HL-60/S4 treated with retinoic acid at 250 ng/mL for 4 days and 3 days (cell line): ENCODE measurements at regions not wholly inside any gene's neighbourhood (a gene's known extent, or its start where the extent isn't known, plus 50 kb on each side); places are given as distances from the start of the nearest gene placed in this dataset.

Experiments
- in situ Hi-C: fragments of 300-500 bp; cut with MboI; formaldehyde crosslinking; loops from 2 replicates; pipeline ENCODE4 v1.7.0; 2022; ENCODE audit warnings: low sequenced_read_pairs

GRCh38 chr3:193844472-193844871, 251.5 kb downstream of the OPA1 start:
- in situ Hi-C loops = no loop called here

DNA sequence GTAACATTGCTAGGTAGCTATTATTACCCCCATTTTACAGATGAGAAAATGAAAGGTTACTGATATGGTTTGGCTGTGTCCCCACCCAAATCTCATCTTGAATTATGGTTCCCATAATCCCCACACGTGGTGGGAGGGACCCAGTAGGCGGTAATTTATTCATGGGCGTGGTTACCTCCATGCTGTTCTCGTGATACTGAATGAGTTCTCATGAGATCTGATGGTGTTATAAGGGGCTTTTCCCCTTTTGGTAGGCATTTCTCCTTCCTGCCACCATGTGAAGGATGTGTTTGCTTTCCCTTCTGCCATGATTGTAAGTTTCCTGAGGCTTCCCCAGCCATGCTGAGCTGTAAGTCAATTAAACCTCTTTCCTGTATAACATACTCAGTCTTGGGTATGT, 252.1 kb downstream of the OPA1 start:
- in situ Hi-C loops = no loop called here

DNA sequence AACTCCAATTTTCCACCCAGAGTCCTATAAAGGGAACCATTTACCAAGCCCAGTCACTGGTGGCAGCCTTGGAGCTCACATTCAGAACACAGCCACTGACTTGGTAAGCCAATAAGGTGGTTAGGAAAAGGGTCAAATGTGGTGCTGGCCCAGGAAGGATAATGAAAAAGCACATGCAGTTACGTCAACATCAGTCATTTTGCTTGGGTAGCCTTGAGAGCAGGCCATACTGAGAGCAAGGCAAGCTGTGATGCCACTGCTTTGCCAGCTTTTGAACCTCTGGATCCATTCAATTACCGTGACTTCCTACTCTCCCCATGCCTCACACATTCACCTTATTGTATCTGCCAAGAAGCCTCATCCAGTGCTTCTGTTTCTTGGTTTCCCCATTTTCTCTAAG, 253.6 kb downstream of the OPA1 start:
- in situ Hi-C loops = no loop called here

DNA sequence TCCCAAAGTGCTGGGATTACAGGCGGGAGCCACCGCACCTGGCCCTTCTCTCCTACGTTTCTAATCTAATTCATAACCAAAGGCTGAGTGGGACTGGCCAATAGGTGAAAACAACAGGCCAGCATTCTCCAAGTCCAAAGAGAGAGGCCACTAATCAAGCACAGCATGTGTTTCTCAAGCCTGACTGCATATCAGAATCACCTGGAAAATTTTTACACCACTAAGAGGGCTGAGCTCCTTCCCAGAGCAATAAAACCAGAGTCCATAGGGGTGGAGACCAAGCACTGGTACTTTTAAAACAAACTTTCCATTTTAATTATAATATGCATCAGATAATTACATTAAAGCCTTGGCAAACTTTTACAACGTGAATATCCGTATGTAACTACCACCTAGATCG, 254.4 kb downstream of the OPA1 start:
- in situ Hi-C loops = no loop called here

DNA sequence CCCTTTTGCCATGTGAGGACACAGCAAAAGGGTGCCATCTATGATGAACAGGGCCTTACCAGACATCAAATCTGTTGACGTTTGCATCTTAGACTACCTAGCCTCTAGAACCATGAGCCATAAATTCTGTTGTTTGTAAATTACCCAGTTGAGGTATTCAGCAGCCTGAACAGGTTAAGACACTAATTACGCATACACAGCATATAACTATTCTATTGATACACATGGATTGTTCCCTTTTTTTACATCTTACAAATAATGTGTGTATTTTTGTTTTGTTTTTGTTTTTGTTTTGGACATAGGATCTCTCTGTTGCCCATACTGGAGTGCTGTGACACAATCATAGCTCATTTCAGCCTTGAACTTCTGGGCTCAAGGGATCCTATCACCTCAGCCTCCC, 255.5 kb downstream of the OPA1 start:
- in situ Hi-C loops = no loop called here

- in situ Hi-C loops = no loop called here
Observed at GRCh38 chr3:193850084-193850619, 257.1 kb downstream of the OPA1 start.

DNA sequence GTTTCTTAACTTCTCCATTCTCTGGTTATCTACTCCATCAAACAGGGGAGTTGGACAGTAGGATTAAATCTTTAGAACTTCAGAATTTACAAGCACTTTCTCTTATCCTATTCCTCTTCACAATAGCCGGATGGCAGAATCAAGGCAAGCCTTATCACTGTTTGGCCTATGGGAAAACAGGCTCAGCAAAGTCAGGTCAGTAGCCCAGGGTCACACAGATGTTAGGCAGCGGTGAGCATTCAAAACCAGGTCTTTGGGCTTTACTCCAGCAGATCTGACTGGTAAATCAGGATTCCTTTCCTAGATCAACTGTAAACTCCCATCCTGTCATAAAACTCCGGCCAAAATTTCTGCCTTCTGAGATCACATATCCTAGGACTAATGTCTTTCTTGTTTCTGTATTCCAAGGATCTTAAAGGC, 258.4 kb downstream of the OPA1 start:
- in situ Hi-C loops = no loop called here

- in situ Hi-C loops = no loop called here
Observed at GRCh38 chr3:193851941-193852674, 259.1 kb downstream of the OPA1 start.

- in situ Hi-C loops = no loop called here
Observed at GRCh38 chr3:193852901-193853300, 259.9 kb downstream of the OPA1 start.

- in situ Hi-C loops = no loop called here
Observed at GRCh38 chr3:193853511-193854219, 260.7 kb downstream of the OPA1 start.

DNA sequence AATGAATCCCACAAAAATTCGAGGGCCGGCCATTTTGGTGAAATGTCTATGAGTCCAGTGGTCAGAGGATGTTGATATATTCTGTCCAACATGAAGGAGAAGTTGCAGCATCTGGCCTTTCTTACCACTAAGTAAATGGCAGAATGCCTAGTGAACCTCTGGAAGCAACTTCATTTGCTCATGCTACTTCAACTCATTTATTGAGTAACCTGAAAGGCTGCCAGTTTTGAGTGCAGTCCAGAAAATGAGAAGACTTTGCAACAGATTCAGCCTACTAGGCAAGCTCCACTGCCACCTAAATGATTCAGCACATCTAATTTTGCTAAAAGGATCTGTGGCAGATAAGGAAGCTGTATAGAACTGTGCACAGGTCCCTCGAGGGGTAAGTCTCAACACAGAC, 265.0 kb downstream of the OPA1 start:
- in situ Hi-C loops = no loop called here

GRCh38 chr3:193859195-193859594, 266.2 kb downstream of the OPA1 start:
- in situ Hi-C loops = no loop called here

DNA sequence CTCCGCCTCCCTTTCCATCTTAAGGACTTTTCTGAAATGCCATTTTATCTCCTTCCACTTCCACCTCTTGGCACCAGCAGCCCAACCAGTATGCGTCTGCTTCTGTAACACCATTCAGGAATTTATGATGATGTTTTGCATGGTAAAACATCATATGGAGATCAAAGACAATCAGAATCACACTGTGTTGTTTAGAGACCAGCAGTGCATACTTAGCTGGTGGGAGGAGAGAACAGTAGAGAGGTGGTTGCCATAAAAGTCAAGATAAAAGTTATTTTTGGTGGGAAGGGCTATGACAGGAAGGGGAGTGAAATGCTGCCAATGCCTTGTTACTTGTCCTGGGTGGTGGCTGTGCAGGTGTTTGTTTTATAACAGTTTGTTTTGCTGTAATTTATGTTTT, 268.0 kb downstream of the OPA1 start:
- in situ Hi-C loops = no loop called here

- in situ Hi-C loops = no loop called here
Observed at GRCh38 chr3:193862843-193863242, 269.8 kb downstream of the OPA1 start.

- in situ Hi-C loops = no loop called here
Observed at GRCh38 chr3:193863657-193864357, 270.8 kb downstream of the OPA1 start.

GRCh38 chr3:193865339-193865738, 270.6 kb upstream of the HES1 start:
- in situ Hi-C loops = no loop called here

DNA sequence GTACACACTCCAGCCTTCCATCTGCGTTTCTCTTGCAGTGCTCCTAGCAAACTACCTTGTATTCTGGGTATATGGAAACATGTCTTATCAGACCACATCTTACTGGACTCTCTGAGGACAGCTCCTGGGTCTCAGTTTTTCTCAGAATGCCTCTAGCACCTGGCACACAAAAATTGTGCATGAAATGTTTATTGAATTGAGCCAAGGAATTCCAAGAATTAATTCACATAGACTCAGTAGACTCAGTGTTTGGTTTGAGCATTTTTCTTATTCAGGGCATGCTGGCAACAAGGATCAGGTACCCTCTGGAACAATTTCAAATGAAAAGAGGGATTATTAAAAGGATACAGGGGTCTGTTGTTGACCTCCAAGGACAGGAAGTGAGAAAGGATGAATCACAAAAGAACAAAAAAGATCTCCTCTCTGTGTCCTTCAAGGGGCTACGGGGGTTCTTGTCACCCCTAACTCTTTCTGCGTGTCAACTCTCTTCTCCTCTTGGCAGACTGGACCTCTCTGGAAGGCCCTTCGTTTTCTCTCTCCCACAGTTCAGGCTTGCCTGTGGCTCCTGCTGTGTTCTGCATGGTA, 270.0 kb upstream of the HES1 start:
- in situ Hi-C loops = no loop called here

GRCh38 chr3:193868590-193868989, 267.4 kb upstream of the HES1 start:
- in situ Hi-C loops = no loop called here

GRCh38 chr3:193869221-193870201, 266.4 kb upstream of the HES1 start:
- in situ Hi-C loops = no loop called here
